ENCODE measurements at regions not wholly inside any gene's neighbourhood (a gene's known extent, or its start where the extent isn't known, plus 50 kb on each side); places are given as distances from the start of the nearest gene placed in this dataset.

DNA sequence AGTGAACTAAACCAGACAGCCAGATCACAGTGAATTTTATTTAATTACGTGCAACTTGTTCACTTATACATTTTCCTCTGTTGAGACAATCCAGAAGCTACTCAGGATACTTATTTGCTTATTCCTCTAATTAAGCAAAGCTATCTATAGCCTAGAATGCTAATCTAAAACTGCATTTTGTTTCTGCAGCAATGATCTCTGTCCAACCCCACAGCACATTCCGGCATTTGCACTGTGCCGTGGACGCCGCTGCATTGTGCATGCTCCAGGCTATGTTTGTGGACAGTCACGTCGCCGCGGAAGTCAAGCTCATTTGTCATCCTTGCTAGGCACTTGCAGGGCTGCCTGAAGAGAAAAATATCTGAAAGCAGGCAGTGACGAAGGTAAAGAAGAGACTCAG, 406.9 kb downstream of the RFC3 start:
- Histone ChIP-seq H3K27ac (no peak overlapping the region), H3K4me2 (ENCODE audit: low read length) (no peak overlapping the region), H3K9me3 (ENCODE audit: control insufficient read depth, low read length) (no peaks in the 10 kb centered on the region), H3K36me3 (ENCODE audit: control insufficient read depth, insufficient read depth, low read length) (no peaks in the 10 kb centered on the region), H2AFZ (no peak overlapping the region), H3K27me3 (ENCODE audit: control insufficient read depth, insufficient read depth, low read length) (no peaks in the 10 kb centered on the region), H3K4me3 (ENCODE audit: low read depth, low read length) (no peak overlapping the region), H3K4me1 (no peaks in the 10 kb centered on the region), H3K79me2 (no peaks in the 10 kb centered on the region), H3K9ac (no peak overlapping the region)
- no peak for TF ChIP-seq CTCF (IDR thresholded peaks at IDR 0.05)

- H2AFZ ChIP-seq = no peak overlapping the region
- no peaks in the 10 kb centered on the region for H3K27me3 ChIP-seq (ENCODE audit: control insufficient read depth, insufficient read depth, low read length)
- no peak for TF ChIP-seq CTCF (IDR thresholded peaks at IDR 0.05)
- H3K36me3 ChIP-seq (ENCODE audit: control insufficient read depth, insufficient read depth, low read length) = no peaks in the 10 kb centered on the region
- no peak overlapping the region for H3K4me2 ChIP-seq (ENCODE audit: low read length)
- H3K79me2 ChIP-seq = no peaks in the 10 kb centered on the region
- H3K4me1 ChIP-seq = no peaks in the 10 kb centered on the region
- no peak overlapping the region for H3K4me3 ChIP-seq (ENCODE audit: low read depth, low read length)
- no peak overlapping the region for H3K27ac ChIP-seq
- H3K9ac ChIP-seq = no peak overlapping the region
- no peaks in the 10 kb centered on the region for H3K9me3 ChIP-seq (ENCODE audit: control insufficient read depth, low read length)
Measured at GRCh38 chr13:34230271-34230670, 412.3 kb downstream of the RFC3 start.

DNA sequence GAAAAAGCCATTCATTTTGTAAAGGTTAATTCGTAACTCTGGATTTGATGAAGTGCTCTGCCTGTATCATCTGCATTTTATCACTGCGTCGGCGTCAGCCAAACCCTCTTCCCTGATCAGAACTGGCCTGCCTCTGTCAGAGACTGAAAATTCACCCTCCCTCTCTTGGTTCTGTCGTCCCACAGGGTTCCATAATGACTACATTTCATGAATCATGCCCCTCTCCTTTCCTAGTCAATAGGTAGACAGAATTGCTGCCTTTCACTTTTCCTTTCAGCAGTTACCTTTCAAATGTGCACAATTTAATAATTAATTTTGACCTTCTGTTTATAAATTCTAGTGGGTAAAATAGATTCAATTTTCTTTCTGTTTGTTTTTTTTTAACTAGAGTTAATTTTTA, 423.4 kb downstream of the RFC3 start:
- Histone ChIP-seq H3K4me1 (no peaks in the 10 kb centered on the region), H3K36me3 (ENCODE audit: control insufficient read depth, insufficient read depth, low read length) (no peaks in the 10 kb centered on the region), H2AFZ (no peak overlapping the region), H3K27ac (no peak overlapping the region), H3K4me2 (ENCODE audit: low read length) (no peak overlapping the region), H3K9ac (no peak overlapping the region), H3K79me2 (no peaks in the 10 kb centered on the region), H3K4me3 (ENCODE audit: low read depth, low read length) (no peak overlapping the region), H3K9me3 (ENCODE audit: control insufficient read depth, low read length) (no peaks in the 10 kb centered on the region), H3K27me3 (ENCODE audit: control insufficient read depth, insufficient read depth, low read length) (no peaks in the 10 kb centered on the region)
- TF ChIP-seq CTCF (IDR thresholded peaks at IDR 0.05) = no peak

GRCh38 chr13:34243403-34243802, 425.5 kb downstream of the RFC3 start:
- Histone ChIP-seq H3K79me2 (no peaks in the 10 kb centered on the region), H3K36me3 (ENCODE audit: control insufficient read depth, insufficient read depth, low read length) (no peaks in the 10 kb centered on the region), H3K27ac (no peak overlapping the region), H3K27me3 (ENCODE audit: control insufficient read depth, insufficient read depth, low read length) (no peaks in the 10 kb centered on the region), H2AFZ (no peak overlapping the region), H3K9ac (no peak overlapping the region), H3K9me3 (ENCODE audit: control insufficient read depth, low read length) (no peaks in the 10 kb centered on the region), H3K4me1 (no peaks in the 10 kb centered on the region), H3K4me3 (ENCODE audit: low read depth, low read length) (no peak overlapping the region), H3K4me2 (ENCODE audit: low read length) (no peak overlapping the region)
- TF ChIP-seq CTCF (IDR thresholded peaks at IDR 0.05) = no peak

- Histone ChIP-seq H3K4me3 (ENCODE audit: low read depth, low read length) (no peak overlapping the region), H3K9me3 (ENCODE audit: control insufficient read depth, low read length) (no peaks in the 10 kb centered on the region), H3K36me3 (ENCODE audit: control insufficient read depth, insufficient read depth, low read length) (no peaks in the 10 kb centered on the region), H3K4me1 (no peaks in the 10 kb centered on the region), H3K9ac (no peak overlapping the region), H3K4me2 (ENCODE audit: low read length) (no peak overlapping the region), H2AFZ (no peak overlapping the region), H3K27me3 (ENCODE audit: control insufficient read depth, insufficient read depth, low read length) (no peaks in the 10 kb centered on the region), H3K27ac (no peak overlapping the region), H3K79me2 (no peaks in the 10 kb centered on the region)
- TF ChIP-seq CTCF (IDR thresholded peaks at IDR 0.05) = no peak
Measured at GRCh38 chr13:34246511-34246910, 428.6 kb downstream of the RFC3 start.
